ENCODE measurements at regions not wholly inside any gene's neighbourhood (a gene's known extent, or its start where the extent isn't known, plus 50 kb on each side); places are given as distances from the start of the nearest gene placed in this dataset.

- DNase-seq = no peak
Observed at GRCh38 chr2:5751873-5752482, 59.8 kb downstream of the SOX11 start.

- DNase-seq = no peak
Observed at GRCh38 chr2:5756272-5756671, 64.1 kb downstream of the SOX11 start.

- DNase-seq = no peak
Observed at GRCh38 chr2:5758346-5758745, 66.2 kb downstream of the SOX11 start.

GRCh38 chr2:5759949-5760348 is 67.8 kb downstream of the SOX11 start:
- DNase-seq = no peak

- DNase-seq = no peak
Observed at GRCh38 chr2:5763531-5763930, 71.3 kb downstream of the SOX11 start.

GRCh38 chr2:5764041-5764440 is 71.9 kb downstream of the SOX11 start:
- no peak for DNase-seq

- no peak for DNase-seq
Observed at GRCh38 chr2:5766056-5766455, 73.9 kb downstream of the SOX11 start.

GRCh38 chr2:5766561-5766960 is 74.4 kb downstream of the SOX11 start:
- no peak for DNase-seq

GRCh38 chr2:5777131-5777535 is 84.9 kb downstream of the SOX11 start:
- DNase-seq = no peak

GRCh38 chr2:5781679-5782078 is 89.5 kb downstream of the SOX11 start:
- no peak for DNase-seq

GRCh38 chr2:5782103-5782502 is 89.9 kb downstream of the SOX11 start:
- DNase-seq = no peak

GRCh38 chr2:5788447-5788846 is 96.3 kb downstream of the SOX11 start:
- DNase-seq = no peak

- DNase-seq = no peak
Observed at GRCh38 chr2:5791371-5791770, 99.2 kb downstream of the SOX11 start.

GRCh38 chr2:5794012-5794411 is 101.8 kb downstream of the SOX11 start:
- no peak for DNase-seq

- no peak for DNase-seq
Observed at GRCh38 chr2:5798084-5798483, 105.9 kb downstream of the SOX11 start.

GRCh38 chr2:5799348-5799747 is 107.2 kb downstream of the SOX11 start:
- no peak for DNase-seq

- DNase-seq = no peak
Observed at GRCh38 chr2:5803547-5803946, 111.4 kb downstream of the SOX11 start.

- no peak for DNase-seq
Observed at GRCh38 chr2:5818961-5819600, 126.9 kb downstream of the SOX11 start.

- no peak for DNase-seq
Observed at GRCh38 chr2:5824126-5824525, 131.9 kb downstream of the SOX11 start.

- no peak for DNase-seq
Observed at GRCh38 chr2:5825686-5826085, 133.5 kb downstream of the SOX11 start.

GRCh38 chr2:5826979-5827655 is 134.9 kb downstream of the SOX11 start:
- no peak for DNase-seq

GRCh38 chr2:5834501-5834900 is 142.3 kb downstream of the SOX11 start:
- no peak for DNase-seq

- no peak for DNase-seq
Observed at GRCh38 chr2:5839550-5839949, 147.4 kb downstream of the SOX11 start.

GRCh38 chr2:5841126-5841525 is 148.9 kb downstream of the SOX11 start:
- DNase-seq = no peak

- DNase-seq = no peak
Observed at GRCh38 chr2:5842326-5842725, 150.1 kb downstream of the SOX11 start.

Data from activated CD4-positive, alpha-beta T cell treated with anti-CD3 and anti-CD28 coated beads, Interleukin-2, amount 50 U/mL, for 16 hours (primary cell).